ENCODE measurements at regions not wholly inside any gene's neighbourhood (a gene's known extent, or its start where the extent isn't known, plus 50 kb on each side); places are given as distances from the start of the nearest gene placed in this dataset.

DNA sequence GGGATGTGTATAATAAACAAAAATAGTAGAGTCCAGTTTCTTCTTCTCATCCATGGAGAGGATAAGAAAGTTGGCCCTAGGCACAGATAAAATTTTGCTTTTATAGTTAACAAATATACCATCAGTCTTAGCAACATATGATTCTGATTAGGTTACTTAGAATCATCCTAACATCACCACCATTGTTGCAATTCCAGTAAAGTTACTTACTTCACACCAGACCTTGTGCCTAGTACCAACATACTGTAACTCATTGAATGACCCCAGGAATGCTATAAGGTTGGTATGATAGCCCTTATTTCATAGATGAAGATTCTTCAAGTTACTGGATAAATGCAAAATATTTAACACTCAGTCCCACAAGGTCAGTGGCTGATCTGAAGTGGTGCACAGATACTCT, 183.8 kb upstream of the ATP2B1 start:
- H3K36me3 Mint-ChIP-seq: no peaks in the 10 kb centered on the region
- DNase-seq (ENCODE audit: low spot score in 2 of 2) (no peak), ATAC-seq (no peak)
- peaks cover 5% of the 10 kb centered on the region for H3K4me1 Mint-ChIP-seq
- H3K4me3 Mint-ChIP-seq: no peak overlapping the region
- peaks cover 4% of the 10 kb centered on the region for H3K9me3 Mint-ChIP-seq
- no peak overlapping the region for H3K27ac Mint-ChIP-seq

DNA sequence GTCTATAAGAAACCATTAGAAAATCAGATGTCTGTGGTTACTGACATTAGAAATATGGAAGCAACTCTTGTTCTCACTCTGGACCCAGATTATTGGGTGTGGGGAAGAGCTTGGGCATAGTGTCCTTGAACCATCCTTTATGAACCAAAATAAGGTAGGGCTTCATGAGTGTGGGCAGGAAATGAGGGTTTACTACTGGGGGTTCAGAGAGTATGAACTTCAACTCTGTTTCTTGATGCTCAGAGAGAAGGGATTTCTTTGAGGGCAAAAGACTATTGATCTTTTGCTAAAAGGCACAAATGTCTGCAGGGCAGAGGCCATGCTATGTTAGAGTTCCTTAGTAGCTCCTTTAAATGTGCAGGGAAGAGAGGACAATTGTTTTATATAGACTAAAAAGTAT, 183.3 kb upstream of the ATP2B1 start:
- H3K4me3 Mint-ChIP-seq: no peak overlapping the region
- DNase-seq (ENCODE audit: low spot score in 2 of 2) (no peak), ATAC-seq (no peak)
- no peak overlapping the region for H3K27ac Mint-ChIP-seq
- H3K9me3 Mint-ChIP-seq: peaks cover 4% of the 10 kb centered on the region
- H3K36me3 Mint-ChIP-seq: no peaks in the 10 kb centered on the region
- H3K4me1 Mint-ChIP-seq: peaks cover 5% of the 10 kb centered on the region

DNA sequence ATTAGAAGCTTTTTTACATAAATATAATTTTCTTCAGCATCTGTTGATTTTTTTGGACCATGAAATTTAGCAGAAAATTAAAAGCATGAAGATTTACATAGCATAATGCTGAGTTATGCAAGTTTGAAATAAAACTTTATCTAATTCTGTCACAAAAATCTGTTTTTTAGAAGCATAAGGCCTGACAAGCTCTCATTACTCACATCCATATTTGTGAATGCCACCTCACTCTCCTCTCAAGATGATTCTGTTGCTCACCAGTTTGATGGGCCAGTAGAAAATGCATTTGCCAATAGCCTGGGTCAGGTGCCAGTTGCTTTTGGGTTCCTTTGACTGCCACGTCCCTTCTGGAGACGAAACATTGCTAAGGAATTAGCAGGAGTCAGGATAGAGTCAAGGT, 181.5 kb upstream of the ATP2B1 start:
- Mint-ChIP-seq H3K36me3 (no peaks in the 10 kb centered on the region), H3K4me1 (peaks cover 5% of the 10 kb centered on the region), H3K4me3 (no peak overlapping the region), H3K9me3 (peaks cover 4% of the 10 kb centered on the region), H3K27ac (no peak overlapping the region)
- DNase-seq (ENCODE audit: low spot score in 2 of 2) (no peak), ATAC-seq (no peak)

DNA sequence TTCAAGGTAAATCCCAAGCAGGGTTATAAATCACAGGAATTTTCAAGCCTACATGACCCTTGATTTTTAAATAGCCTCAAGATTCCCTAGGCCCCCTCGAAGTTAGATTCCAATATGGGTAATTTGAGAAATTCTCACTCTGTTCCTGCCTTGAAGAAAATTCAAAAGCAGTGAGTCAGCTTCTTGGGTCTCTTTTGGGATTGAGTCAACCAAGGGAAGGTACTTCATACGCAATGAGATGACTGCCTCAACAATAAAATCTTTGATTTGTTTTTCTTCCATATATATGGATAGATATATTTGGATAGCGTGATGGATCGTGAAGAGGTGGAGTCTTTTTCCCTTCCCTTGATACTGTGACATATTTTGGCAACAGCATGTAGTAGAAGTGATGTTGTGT, 180.4 kb upstream of the ATP2B1 start:
- Mint-ChIP-seq H3K27ac (no peak overlapping the region), H3K4me3 (no peak overlapping the region)

DNA sequence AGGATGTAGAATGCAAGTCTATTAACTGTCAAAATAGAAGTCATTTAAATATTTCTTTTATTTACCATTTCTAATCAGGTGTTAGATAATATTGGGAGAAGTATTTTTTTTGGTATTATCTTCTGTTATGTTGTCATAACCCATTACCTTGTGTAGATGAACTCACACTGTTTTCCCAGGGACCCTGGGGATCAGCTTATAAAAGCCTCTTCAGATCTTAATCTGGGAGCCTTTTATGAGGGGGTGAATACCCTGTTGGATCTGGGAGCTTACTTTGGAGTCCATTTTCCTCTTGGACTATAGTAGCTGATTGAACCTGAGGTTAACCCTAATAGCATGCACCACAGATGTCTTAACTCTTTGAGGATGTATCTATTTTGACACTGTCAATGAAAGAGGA, 176.3 kb upstream of the ATP2B1 start:
- Mint-ChIP-seq H3K36me3 (no peaks in the 10 kb centered on the region), H3K27ac (no peak overlapping the region), H3K4me1 (peaks cover 27% of the 10 kb centered on the region), H3K4me3 (no peak overlapping the region), H3K9me3 (no peaks in the 10 kb centered on the region)
- ATAC-seq (no peak), DNase-seq (ENCODE audit: low spot score in 2 of 2) (no peak)

More for the DNA sequence above, 180.4 kb upstream of the ATP2B1 start:
- DNase-seq (ENCODE audit: low spot score in 2 of 2) (no peak), ATAC-seq (no peak)
- peaks cover 8% of the 10 kb centered on the region for H3K4me1 Mint-ChIP-seq
- no peaks in the 10 kb centered on the region for H3K36me3 Mint-ChIP-seq
- peaks cover 4% of the 10 kb centered on the region for H3K9me3 Mint-ChIP-seq

DNA sequence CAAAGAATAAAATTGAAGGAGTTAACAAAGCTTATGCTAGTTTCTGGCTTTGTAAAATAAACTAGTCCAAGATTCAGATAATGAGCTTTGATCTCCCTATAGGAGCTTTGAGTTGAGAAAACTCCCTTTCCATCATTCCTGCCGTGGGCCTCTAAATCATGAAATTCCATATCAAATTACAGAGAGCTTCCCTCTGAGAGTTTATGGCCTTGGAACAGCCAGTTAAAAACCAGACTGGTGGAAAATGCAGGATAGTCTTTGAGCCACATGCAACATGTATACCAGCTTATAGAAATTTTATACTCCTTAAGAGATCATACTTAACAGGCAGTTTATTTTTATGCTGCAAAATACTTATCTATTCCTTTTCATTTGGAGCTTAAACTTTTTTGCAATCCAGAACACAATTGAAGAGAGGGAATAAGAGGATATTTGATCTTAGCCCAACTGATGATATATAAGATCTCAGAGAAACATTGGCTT, 175.8 kb upstream of the ATP2B1 start:
- no peak overlapping the region for H3K4me3 Mint-ChIP-seq
- no peak overlapping the region for H3K27ac Mint-ChIP-seq
- H3K4me1 Mint-ChIP-seq: peaks cover 27% of the 10 kb centered on the region
- ATAC-seq (no peak), DNase-seq (ENCODE audit: low spot score in 2 of 2) (no peak)
- no peaks in the 10 kb centered on the region for H3K36me3 Mint-ChIP-seq
- H3K9me3 Mint-ChIP-seq: no peaks in the 10 kb centered on the region

DNA sequence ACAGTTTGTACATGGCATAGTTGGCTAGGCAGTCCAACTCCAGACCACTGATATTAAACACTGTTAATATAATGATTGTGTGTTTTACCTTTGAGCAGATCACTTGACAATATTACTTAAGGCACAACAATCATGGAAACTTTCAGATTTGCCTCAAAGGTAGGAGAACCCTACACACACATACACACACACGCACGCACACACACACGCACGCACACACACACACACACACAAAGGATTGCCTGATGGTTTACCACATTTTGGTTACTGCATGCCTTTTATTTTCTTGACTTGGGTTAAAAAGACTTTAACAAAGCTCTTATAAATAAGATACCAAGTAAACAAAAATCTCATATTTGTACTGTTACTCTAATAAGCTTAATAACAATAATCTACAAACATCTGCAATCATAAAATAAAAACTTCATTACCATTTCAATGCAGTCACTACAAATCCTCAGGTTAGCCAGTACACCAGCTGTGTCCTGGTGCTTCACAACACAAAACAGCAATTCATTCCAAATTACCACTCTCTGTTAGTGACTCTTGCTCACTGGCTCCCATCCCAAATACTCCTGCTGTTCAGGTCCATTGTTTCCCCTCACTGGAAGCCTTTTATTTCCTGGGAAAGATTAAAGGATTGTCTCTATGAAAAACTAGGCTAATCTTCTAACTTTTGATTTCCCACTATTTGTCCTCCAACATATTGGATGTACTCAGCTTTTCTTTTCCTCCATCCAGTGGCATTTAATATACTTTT, 175.2 kb upstream of the ATP2B1 start:
- H3K4me1 Mint-ChIP-seq: peaks cover 27% of the 10 kb centered on the region
- H3K4me3 Mint-ChIP-seq: no peak overlapping the region
- H3K9me3 Mint-ChIP-seq: no peaks in the 10 kb centered on the region
- no peak for DNase-seq (ENCODE audit: low spot score in 2 of 2)
- no peaks in the 10 kb centered on the region for H3K36me3 Mint-ChIP-seq
- no peak overlapping the region for H3K27ac Mint-ChIP-seq
- no peak for ATAC-seq

DNA sequence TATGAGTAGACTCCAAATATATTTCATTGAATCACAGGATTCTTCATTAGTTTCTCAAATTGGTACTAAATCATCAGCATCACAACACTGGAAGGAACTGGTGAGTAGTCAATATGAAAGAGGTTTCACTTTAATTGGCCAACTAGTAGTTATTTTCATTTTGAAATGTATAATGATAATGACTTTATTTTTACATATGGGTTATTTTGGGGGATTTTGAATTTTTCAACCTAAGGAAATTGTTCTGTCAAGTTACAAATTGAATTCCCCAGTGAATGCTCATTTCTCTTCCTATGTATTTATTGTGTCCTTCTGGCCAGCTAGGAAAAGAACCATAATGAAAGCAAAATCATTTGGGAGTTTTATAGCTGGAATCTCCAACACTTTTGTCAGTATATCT, 174.2 kb upstream of the ATP2B1 start:
- no peak for ATAC-seq
- H3K4me1 Mint-ChIP-seq: peaks cover 27% of the 10 kb centered on the region
- peak overlapping the region; percentile 84 for H3K27ac Mint-ChIP-seq
- H3K4me3 Mint-ChIP-seq: no peak overlapping the region
- H3K36me3 Mint-ChIP-seq: no peaks in the 10 kb centered on the region
- DNase-seq (ENCODE audit: low spot score in 2 of 2): no peak
- H3K9me3 Mint-ChIP-seq: no peaks in the 10 kb centered on the region

DNA sequence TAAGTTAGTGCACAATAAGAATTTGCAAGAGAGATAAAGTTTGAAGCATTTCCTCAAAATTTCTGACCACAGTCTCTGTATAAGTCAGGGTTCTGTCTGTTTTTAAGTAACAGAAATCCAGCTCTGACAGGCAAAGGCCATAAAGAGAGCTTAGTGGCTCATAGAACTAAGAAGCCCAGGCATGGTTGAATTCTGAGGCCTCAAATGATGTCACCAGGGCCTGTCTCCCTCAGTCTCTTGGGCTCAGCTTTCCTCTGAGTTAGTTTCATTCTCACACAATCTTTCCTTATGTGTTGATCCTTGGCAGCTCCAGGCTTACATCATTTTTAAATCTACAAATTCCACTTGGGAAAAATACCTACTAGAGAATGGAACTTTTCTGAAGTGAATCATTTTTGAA, 173.4 kb upstream of the ATP2B1 start:
- H3K27ac Mint-ChIP-seq: peak overlapping the region; percentile 84
- H3K36me3 Mint-ChIP-seq: no peaks in the 10 kb centered on the region
- H3K9me3 Mint-ChIP-seq: no peaks in the 10 kb centered on the region
- H3K4me1 Mint-ChIP-seq: peaks cover 27% of the 10 kb centered on the region
- peak in 1 of 2 donors; percentile 51 for DNase-seq (ENCODE audit: low spot score in 2 of 2)
- H3K4me3 Mint-ChIP-seq: no peak overlapping the region
- peak; percentile 89 for ATAC-seq

DNA sequence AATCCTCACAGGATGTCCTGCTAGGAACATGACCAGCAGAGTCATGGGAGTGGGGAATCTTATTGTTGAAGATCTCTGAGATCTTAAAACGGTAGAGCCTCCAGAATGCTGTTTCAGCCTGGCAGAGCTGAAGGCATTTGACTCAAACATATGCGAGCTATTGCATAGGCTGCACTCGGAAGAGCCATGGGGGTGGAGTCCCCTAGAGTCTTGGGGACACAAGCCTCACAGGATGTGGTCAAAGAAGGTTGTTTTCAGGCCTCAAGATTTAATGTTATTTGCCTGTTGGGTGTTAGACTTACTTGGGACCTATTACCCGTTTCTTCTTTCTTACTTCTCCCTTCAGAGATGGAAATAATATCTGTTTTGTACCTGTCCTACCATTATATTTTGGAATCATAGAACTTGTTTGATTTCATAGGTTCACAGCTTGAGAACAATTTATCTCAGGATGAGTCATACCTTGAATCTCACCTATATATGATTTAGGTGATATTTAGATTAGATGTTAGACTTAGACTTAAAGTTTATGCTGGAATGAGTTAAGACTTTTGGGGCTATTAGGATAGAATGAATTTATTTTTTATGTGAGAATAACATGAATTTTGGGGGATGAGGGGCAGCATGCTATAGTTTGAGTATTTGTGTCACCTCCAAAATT, 172.2 kb upstream of the ATP2B1 start:
- H3K27ac Mint-ChIP-seq: peak overlapping the region; percentile 84
- peak in 1 of 2 donors; percentile 63 for DNase-seq (ENCODE audit: low spot score in 2 of 2)
- H3K36me3 Mint-ChIP-seq: no peaks in the 10 kb centered on the region
- H3K4me1 Mint-ChIP-seq: peaks cover 27% of the 10 kb centered on the region
- ATAC-seq: peak; percentile 97
- H3K9me3 Mint-ChIP-seq: no peaks in the 10 kb centered on the region
- peak overlapping the region; percentile 41 for H3K4me3 Mint-ChIP-seq

DNA sequence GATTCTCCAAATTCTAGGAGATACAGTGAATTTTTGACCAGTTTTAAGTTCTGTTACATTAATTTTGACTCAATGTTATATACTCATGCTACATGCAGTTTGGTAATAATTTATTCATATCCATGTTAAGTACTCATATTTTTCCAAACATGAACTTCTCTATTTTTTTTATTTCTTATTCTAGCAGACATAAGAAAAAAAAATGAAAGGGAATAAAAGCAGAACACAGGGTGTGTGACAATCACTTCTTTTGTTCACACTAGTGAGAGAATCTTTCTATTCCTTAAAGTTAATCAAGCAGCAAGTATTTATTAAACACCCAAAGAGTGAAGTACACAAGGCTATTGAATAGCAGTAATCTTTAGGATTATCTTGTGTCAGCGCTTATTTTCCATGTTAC, 171.1 kb upstream of the ATP2B1 start:
- no peaks in the 10 kb centered on the region for H3K36me3 Mint-ChIP-seq
- DNase-seq (ENCODE audit: low spot score in 2 of 2) (no peak), ATAC-seq (no peak)
- H3K27ac Mint-ChIP-seq: peak overlapping the region; percentile 84
- H3K4me1 Mint-ChIP-seq: peaks cover 27% of the 10 kb centered on the region
- no peak overlapping the region for H3K4me3 Mint-ChIP-seq
- no peaks in the 10 kb centered on the region for H3K9me3 Mint-ChIP-seq

DNA sequence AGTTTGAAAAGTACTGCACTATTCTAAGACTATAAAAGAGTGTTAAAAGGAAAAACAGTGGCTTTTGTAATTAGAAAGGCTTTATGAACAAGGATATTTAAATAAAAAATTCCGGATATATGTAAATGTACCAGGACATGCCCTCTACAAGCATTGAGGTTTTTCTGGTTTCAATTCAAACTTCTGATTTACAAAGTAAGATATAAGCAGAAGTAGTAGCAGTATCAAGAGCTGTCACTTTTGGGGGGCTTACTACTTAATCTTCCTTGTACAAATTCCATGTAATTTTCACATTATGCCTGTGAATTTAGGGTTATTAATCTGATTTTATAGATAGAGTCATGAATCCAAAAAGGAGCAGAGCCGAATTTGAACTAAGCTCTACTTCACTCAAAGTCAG, 170.3 kb upstream of the ATP2B1 start:
- H3K27ac Mint-ChIP-seq: no peak overlapping the region
- no peak overlapping the region for H3K4me3 Mint-ChIP-seq
- peaks cover 23% of the 10 kb centered on the region for H3K4me1 Mint-ChIP-seq
- ATAC-seq: no peak
- no peaks in the 10 kb centered on the region for H3K36me3 Mint-ChIP-seq
- no peaks in the 10 kb centered on the region for H3K9me3 Mint-ChIP-seq
- DNase-seq (ENCODE audit: low spot score in 2 of 2): no peak

DNA sequence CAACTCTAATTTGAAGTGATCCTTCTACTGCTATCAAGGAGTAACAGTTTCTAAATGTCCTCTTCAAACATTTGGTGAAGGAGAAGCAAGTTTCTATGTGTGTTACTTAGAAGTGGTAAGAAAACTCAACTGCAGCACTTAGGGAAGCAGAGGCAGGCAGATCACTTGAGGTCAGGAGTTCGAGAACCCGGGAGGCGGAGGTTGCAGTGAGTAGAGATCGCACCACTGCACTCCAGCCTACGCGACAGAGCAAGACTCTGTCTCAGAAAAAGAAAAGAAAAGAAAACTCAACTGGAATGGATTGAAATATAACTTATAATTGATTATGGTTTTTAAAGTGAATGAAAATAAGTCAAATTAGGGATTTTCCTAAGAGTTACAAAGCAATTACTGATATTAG, 169.7 kb upstream of the ATP2B1 start:
- Mint-ChIP-seq H3K4me3 (no peak overlapping the region), H3K4me1 (peaks cover 21% of the 10 kb centered on the region), H3K9me3 (no peaks in the 10 kb centered on the region), H3K27ac (no peak overlapping the region), H3K36me3 (no peaks in the 10 kb centered on the region)
- ATAC-seq (no peak), DNase-seq (ENCODE audit: low spot score in 2 of 2) (no peak)

DNA sequence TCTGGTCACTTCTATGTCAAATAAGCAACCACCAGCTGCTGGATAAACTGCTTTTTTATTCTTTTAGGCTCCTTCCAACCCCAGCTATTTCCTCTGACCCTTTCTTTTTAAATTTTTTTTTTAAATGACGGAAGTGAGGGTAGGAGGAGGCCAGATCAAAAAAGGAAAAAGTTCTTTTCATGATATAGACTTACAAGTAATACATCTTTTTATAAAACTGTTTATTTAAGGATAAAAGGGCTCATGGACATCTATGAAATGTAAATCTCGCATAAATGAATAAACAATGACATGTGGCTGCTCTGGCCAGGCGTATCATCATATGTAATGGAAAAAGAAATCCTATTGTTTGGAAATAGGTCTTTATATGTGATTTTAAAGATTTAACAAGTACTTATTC, 169.0 kb upstream of the ATP2B1 start:
- Mint-ChIP-seq H3K4me3 (no peak overlapping the region), H3K9me3 (no peaks in the 10 kb centered on the region), H3K36me3 (no peaks in the 10 kb centered on the region), H3K4me1 (peaks cover 21% of the 10 kb centered on the region), H3K27ac (no peak overlapping the region)
- DNase-seq (ENCODE audit: low spot score in 2 of 2): no peak
- ATAC-seq: no peak

DNA sequence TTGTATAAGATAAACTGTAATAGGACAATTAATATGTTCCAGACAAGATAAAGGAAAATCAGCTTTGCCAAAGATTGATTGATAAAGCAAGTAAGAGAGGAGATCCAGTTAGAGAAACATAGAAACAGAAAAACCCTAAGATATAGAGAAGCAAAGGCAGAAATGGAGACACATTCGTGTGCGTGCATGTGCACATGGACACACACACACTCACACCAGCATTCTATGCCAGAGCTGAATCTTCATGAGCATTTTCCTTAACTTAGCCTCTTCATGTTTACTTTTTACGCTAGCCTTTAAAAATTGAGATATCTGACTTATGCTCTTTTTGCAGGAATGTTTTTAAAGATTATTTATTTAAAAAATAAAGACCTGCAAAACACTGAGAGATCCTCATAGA, 168.5 kb upstream of the ATP2B1 start:
- DNase-seq (ENCODE audit: low spot score in 2 of 2) (no peak), ATAC-seq (no peak)
- Mint-ChIP-seq H3K4me1 (peaks cover 19% of the 10 kb centered on the region), H3K36me3 (no peaks in the 10 kb centered on the region), H3K4me3 (no peak overlapping the region), H3K27ac (no peak overlapping the region), H3K9me3 (peaks cover 4% of the 10 kb centered on the region)

DNA sequence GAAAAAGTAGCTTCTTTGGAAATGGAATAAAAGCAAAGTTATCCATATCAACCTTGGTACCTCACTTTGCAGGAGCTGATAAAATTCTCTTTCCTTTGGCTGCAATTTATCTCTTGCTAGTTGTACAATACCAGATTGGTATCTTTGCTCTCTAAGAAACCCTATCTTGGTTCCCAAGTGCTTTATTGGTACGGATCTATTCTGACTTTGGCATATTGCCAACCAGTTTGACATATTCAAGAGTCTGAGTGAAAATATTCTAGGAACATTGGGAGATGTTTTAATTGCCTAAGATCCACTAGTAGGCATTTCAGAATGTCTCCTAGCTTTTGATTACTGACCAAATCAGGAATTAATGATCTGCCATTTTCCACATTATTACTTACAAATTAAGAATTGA, 167.2 kb upstream of the ATP2B1 start:
- no peak for DNase-seq (ENCODE audit: low spot score in 2 of 2)
- Mint-ChIP-seq H3K9me3 (peaks cover 10% of the 10 kb centered on the region), H3K4me1 (peaks cover 6% of the 10 kb centered on the region), H3K27ac (no peak overlapping the region), H3K4me3 (no peak overlapping the region), H3K36me3 (no peaks in the 10 kb centered on the region)
- ATAC-seq: no peak
